ENCODE measurements at regions not wholly inside any gene's neighbourhood (a gene's known extent, or its start where the extent isn't known, plus 50 kb on each side); places are given as distances from the start of the nearest gene placed in this dataset.

GRCh38 chr9:28120626-28121025 is 547.3 kb upstream of the C9orf72 start:
- TF ChIP-seq, protein P1, sequence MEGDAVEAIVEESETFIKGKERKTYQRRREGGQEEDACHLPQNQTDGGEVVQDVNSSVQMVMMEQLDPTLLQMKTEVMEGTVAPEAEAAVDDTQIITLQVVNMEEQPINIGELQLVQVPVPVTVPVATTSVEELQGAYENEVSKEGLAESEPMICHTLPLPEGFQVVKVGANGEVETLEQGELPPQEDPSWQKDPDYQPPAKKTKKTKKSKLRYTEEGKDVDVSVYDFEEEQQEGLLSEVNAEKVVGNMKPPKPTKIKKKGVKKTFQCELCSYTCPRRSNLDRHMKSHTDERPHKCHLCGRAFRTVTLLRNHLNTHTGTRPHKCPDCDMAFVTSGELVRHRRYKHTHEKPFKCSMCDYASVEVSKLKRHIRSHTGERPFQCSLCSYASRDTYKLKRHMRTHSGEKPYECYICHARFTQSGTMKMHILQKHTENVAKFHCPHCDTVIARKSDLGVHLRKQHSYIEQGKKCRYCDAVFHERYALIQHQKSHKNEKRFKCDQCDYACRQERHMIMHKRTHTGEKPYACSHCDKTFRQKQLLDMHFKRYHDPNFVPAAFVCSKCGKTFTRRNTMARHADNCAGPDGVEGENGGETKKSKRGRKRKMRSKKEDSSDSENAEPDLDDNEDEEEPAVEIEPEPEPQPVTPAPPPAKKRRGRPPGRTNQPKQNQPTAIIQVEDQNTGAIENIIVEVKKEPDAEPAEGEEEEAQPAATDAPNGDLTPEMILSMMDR (IDR thresholded peaks at IDR 0.05 in 2 of 3, conservative IDR thresholded peaks at IDR 0.05 in 1 of 3; ENCODE audit: control insufficient read depth in 2 of 3, extremely low read depth in 1 of 3, insufficient read depth in 1 of 3, low read depth in 3 of 3, low read length in 3 of 3): no peak
- TF ChIP-seq ZNF274 (IDR thresholded peaks at IDR 0.05; ENCODE audit: insufficient read depth, insufficient read length) (no peak), SIX5 (IDR thresholded peaks at IDR 0.05; ENCODE audit: low read depth, low read length, severe bottlenecking) (no peak), CUX1 (IDR thresholded peaks at IDR 0.05; ENCODE audit: insufficient replicate concordance, low read depth, low read length) (no peak), SREBF1 (IDR thresholded peaks at IDR 0.05; ENCODE audit: low read length) (no peak)
